Left renal cortex interstitium (tissue), 4 donors: ENCODE measurements at regions not wholly inside any gene's neighbourhood (a gene's known extent, or its start where the extent isn't known, plus 50 kb on each side); places are given as distances from the start of the nearest gene placed in this dataset.

Source experiments
- DNase-seq, 4 donors: peaks; one replicate each; pipeline ENCODE4 v3.0.0-alpha.2; 2013; ENCODE audit warnings: low read depth in 4 of 4, low spot score in 2 of 4, missing footprints in 1 of 4

- DNase-seq, result no peak
Measured at GRCh38 chr1:60415696-60416095, 342.1 kb upstream of the C1orf87 start.

- no peak for DNase-seq
Measured at GRCh38 chr1:60413091-60413490, 339.5 kb upstream of the C1orf87 start.

- no peak for DNase-seq
Measured at GRCh38 chr1:60411591-60411990, 338.0 kb upstream of the C1orf87 start.

GRCh38 chr1:60402816-60403215 is 329.2 kb upstream of the C1orf87 start:
- DNase-seq, result no peak

GRCh38 chr1:60402216-60402615 is 328.6 kb upstream of the C1orf87 start:
- no peak for DNase-seq

GRCh38 chr1:60394436-60394835 is 320.9 kb upstream of the C1orf87 start:
- DNase-seq, result no peak

GRCh38 chr1:60390593-60391282 is 317.2 kb upstream of the C1orf87 start:
- no peak for DNase-seq

- DNase-seq, result no peak
Measured at GRCh38 chr1:60388092-60388987, 314.8 kb upstream of the C1orf87 start.

- DNase-seq, result no peak
Measured at GRCh38 chr1:60387175-60387574, 313.6 kb upstream of the C1orf87 start.

- DNase-seq, result no peak
Measured at GRCh38 chr1:60386249-60386648, 312.7 kb upstream of the C1orf87 start.

GRCh38 chr1:60376196-60376595 is 302.6 kb upstream of the C1orf87 start:
- no peak for DNase-seq

- no peak for DNase-seq
Measured at GRCh38 chr1:60374537-60374936, 301.0 kb upstream of the C1orf87 start.

- DNase-seq, result peak in 1 of 4 donors; percentile 18
Measured at GRCh38 chr1:60367532-60367931, 294.0 kb upstream of the C1orf87 start.

- no peak for DNase-seq
Measured at GRCh38 chr1:60359431-60359830, 285.9 kb upstream of the C1orf87 start.

GRCh38 chr1:60350531-60350930 is 277.0 kb upstream of the C1orf87 start:
- no peak for DNase-seq

GRCh38 chr1:60348884-60349283 is 275.3 kb upstream of the C1orf87 start:
- DNase-seq, result no peak

- DNase-seq, result no peak
Measured at GRCh38 chr1:60345621-60346020, 272.1 kb upstream of the C1orf87 start.

- no peak for DNase-seq
Measured at GRCh38 chr1:60345049-60345448, 271.5 kb upstream of the C1orf87 start.

- no peak for DNase-seq
Measured at GRCh38 chr1:60343736-60344135, 270.2 kb upstream of the C1orf87 start.

GRCh38 chr1:60342569-60342968 is 269.0 kb upstream of the C1orf87 start:
- DNase-seq, result no peak

GRCh38 chr1:60341274-60341673 is 267.7 kb upstream of the C1orf87 start:
- DNase-seq, result no peak

GRCh38 chr1:60331647-60332046 is 258.1 kb upstream of the C1orf87 start:
- DNase-seq, result no peak
